WERI-Rb-1 (cell line): ENCODE measurements at regions not wholly inside any gene's neighbourhood (a gene's known extent, or its start where the extent isn't known, plus 50 kb on each side); places are given as distances from the start of the nearest gene placed in this dataset.

Source experiments
- DNase-seq: peaks from one replicate; pipeline ENCODE4 v3.0.0-alpha.2; 2020
- H3K27ac ChIP-seq: fragments of 250-450 bp; sonication (Bioruptor Pico); 2 replicates; pipeline ENCODE4 v1.5.1; 2020; ENCODE audit warnings: mild to moderate bottlenecking, moderate library complexity
- H3K27me3 ChIP-seq: fragments of 250-450 bp; sonication (Bioruptor Pico); 2 replicates; pipeline ENCODE4 v1.5.1; 2021; ENCODE audit warnings: mild to moderate bottlenecking, low read depth, moderate library complexity; ENCODE audit not compliant: insufficient read depth, severe bottlenecking
- H3K36me3 ChIP-seq: fragments of 250-450 bp; sonication (Bioruptor Pico); 2 replicates; pipeline ENCODE4 v1.5.1; 2020; ENCODE audit warnings: mild to moderate bottlenecking, moderate library complexity
- H3K4me3 ChIP-seq: 2 replicates; pipeline ENCODE4 v1.5.1; 2011; ENCODE audit warnings: low read depth, mild to moderate bottlenecking, control low read depth, low read length
- H3K9me3 ChIP-seq: fragments of 250-450 bp; sonication (Bioruptor Pico); 2 replicates; pipeline ENCODE4 v1.5.1; 2021; ENCODE audit warnings: mild to moderate bottlenecking, moderate library complexity; ENCODE audit not compliant: severe bottlenecking
- TF ChIP-seq, protein P1 (sequence below): IDR thresholded peaks from 2 replicates; pipeline ENCODE4 v1.5.1; 2011; ENCODE audit warnings: low read depth, mild to moderate bottlenecking, control low read depth, inconsistent platforms, low read length

DNA sequence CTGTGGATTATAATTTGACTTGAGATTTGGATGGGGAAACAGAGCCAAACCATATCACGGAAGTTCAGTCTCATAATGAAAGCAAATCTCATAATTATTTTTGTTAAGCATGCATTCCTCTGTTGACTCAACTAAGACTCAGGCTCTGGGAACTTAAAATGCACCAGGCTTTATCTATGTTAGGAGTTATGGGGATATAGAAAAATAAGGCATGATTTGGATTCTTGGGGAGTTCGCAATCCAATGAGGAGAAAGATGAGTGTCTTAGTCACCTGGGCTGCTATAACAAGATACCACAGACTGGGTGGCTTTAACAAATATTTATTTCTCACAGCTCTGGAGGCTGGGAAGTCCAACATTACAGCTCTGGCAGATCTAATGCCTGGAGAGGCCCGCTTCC, 89.4 kb upstream of the TJP1 start:
- Histone ChIP-seq H3K9me3 (no peaks in the 10 kb centered on the region), H3K4me3 (no peak overlapping the region), H3K27ac (no peak overlapping the region), H3K27me3 (no peaks in the 10 kb centered on the region), H3K36me3 (no peaks in the 10 kb centered on the region)
- no peak for DNase-seq
- TF ChIP-seq, protein P1, sequence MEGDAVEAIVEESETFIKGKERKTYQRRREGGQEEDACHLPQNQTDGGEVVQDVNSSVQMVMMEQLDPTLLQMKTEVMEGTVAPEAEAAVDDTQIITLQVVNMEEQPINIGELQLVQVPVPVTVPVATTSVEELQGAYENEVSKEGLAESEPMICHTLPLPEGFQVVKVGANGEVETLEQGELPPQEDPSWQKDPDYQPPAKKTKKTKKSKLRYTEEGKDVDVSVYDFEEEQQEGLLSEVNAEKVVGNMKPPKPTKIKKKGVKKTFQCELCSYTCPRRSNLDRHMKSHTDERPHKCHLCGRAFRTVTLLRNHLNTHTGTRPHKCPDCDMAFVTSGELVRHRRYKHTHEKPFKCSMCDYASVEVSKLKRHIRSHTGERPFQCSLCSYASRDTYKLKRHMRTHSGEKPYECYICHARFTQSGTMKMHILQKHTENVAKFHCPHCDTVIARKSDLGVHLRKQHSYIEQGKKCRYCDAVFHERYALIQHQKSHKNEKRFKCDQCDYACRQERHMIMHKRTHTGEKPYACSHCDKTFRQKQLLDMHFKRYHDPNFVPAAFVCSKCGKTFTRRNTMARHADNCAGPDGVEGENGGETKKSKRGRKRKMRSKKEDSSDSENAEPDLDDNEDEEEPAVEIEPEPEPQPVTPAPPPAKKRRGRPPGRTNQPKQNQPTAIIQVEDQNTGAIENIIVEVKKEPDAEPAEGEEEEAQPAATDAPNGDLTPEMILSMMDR, result no peak

DNA sequence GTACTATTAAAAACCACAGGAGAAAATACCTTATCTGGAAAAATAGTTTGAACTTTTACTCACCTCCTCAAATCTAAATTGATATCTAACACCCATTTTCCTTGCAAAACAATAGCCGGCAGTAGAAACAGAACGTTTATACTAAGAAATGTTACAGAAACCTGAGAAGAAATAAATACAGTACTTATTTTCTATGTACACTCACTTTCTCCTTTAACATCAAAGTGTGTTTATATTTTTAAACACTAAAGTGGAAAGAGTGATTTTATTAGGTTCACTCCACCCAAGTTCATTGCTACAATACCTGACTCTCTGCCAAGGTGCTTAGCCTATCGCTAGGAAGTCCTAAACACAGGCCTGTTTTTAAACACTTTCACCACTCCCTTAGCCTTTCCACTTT, 87.8 kb upstream of the TJP1 start:
- Histone ChIP-seq H3K9me3 (no peaks in the 10 kb centered on the region), H3K36me3 (no peaks in the 10 kb centered on the region), H3K4me3 (no peak overlapping the region), H3K27ac (no peak overlapping the region), H3K27me3 (no peaks in the 10 kb centered on the region)
- DNase-seq, result no peak
- TF ChIP-seq, protein P1, result no peak

DNA sequence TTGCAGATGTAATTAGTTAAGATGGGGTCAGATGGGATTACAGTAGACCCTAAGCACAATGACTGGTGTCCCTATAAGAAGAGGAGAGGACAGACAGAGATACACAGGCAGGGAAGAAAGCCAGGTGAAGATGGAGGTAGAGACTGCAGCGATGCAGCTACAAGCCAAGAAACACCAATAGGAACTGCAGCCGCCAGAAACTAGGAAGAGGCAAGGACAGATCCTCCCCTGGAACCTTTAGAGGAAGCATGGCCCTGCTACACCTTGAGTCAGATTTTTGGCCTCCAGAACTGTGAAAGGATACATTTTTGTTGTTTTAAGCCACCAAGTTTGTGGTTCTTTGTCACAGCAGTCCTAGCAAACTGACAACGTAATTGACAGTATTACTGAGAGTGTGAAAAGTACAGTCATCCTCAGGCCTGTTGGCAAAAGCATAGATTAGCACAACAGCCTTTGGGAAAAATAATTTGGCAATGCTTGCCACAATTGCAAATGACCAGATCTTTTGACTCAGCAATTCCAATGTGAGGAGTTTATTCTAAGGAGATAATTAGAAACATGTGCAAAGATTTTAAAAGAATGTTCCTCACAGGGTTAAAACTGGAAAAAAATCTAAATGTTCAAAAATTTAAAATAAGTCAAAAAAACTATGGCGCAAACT, 82.6 kb upstream of the TJP1 start:
- Histone ChIP-seq H3K9me3 (no peaks in the 10 kb centered on the region), H3K36me3 (no peaks in the 10 kb centered on the region), H3K27ac (no peak overlapping the region), H3K27me3 (no peaks in the 10 kb centered on the region), H3K4me3 (no peak overlapping the region)
- no peak for DNase-seq
- TF ChIP-seq, protein P1, result no peak

DNA sequence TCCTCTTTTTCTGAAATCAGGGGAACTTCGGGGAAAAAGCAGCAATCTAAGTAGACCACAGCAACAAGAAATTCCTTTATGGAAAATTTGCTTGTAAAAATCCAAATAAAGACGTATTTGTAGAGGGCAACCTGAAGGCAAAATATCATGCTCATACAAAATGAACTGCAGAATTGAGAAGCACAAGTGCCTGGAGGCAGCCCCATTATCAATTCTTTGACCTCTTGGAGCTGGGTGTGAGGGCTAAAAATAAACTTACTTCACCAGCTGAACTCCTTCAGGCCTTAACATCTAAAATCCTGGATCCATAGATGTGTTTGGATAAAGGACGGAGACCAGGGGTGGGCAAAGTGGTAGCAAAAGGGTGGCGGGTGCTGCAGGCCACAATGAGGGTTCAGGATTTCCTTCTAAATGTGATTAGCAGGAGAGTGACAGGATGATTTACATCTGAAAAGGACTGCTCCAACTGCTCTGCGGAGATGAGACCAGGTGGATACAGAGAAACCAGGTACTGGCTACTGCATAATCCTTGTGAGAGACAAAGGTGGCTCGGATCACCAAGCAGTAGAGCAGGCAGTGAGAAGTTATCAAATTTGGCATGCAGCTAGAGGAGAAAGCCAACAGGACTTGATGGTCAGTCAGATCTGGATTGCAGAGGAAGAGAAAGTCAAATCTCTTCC, 81.7 kb upstream of the TJP1 start:
- Histone ChIP-seq H3K4me3 (no peak overlapping the region), H3K36me3 (no peaks in the 10 kb centered on the region), H3K27ac (no peak overlapping the region), H3K9me3 (no peaks in the 10 kb centered on the region), H3K27me3 (no peaks in the 10 kb centered on the region)
- no peak for DNase-seq
- TF ChIP-seq, protein P1, result no peak

DNA sequence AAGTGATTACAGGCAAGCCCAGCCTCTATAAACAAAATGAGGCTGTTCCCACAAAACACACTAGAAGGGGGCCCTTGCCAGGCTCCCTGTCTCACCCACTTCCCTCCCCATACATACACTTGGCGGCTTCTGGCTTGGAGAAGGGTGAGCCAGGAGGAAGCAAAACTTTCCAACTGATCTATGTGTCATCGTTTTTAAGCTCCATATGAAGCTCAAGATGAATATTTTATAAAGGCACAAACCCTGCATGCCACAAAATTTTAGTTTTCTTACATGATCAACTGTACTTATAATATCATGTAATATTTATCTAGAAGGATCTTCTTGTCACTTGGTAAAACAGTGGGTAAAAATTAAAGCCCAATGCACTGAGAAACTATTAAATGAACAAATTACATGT, 80.8 kb upstream of the TJP1 start:
- H3K27me3 ChIP-seq, result no peaks in the 10 kb centered on the region
- TF ChIP-seq, protein P1, result no peak
- no peaks in the 10 kb centered on the region for H3K36me3 ChIP-seq
- no peak overlapping the region for H3K4me3 ChIP-seq
- no peak for DNase-seq
- no peaks in the 10 kb centered on the region for H3K9me3 ChIP-seq
- no peak overlapping the region for H3K27ac ChIP-seq
